ENCODE measurements at regions not wholly inside any gene's neighbourhood (a gene's known extent, or its start where the extent isn't known, plus 50 kb on each side); places are given as distances from the start of the nearest gene placed in this dataset.

- POLR2A ChIA-PET: no interaction called here
- DNase-seq (no peak), ATAC-seq (ENCODE audit: poor library complexity) (no peak)
- no peaks in the 10 kb centered on the region for H3K4me1 ChIP-seq (ENCODE audit: insufficient read depth, low read length)
- Mint-ChIP-seq H3K27ac (no peak overlapping the region), H3K27me3 (no peaks in the 10 kb centered on the region), H3K9me3 (peaks cover 2% of the 10 kb centered on the region), H3K4me1 (ENCODE audit: low read depth) (no peaks in the 10 kb centered on the region), H3K4me3 (no peak overlapping the region), H3K36me3 (ENCODE audit: low read depth) (no peaks in the 10 kb centered on the region)
- no peak overlapping the region for H3K4me3 ChIP-seq (ENCODE audit: low read length)
- CTCF ChIA-PET: no interaction called here
- no peaks in the 10 kb centered on the region for H3K9me3 ChIP-seq (ENCODE audit: control insufficient read depth in 1 of 2, insufficient read depth in 1 of 2, low read length in 2 of 2)
- no peak overlapping the region for H3K27ac ChIP-seq (ENCODE audit: low read depth in 1 of 2, low read length in 2 of 2)
- intact Hi-C loops (cut with DNase I, micrococcal nuclease): no loop called here
- H3K27me3 ChIP-seq (ENCODE audit: control insufficient read depth in 1 of 2, insufficient read depth in 2 of 2, low read length in 2 of 2): no peaks in the 10 kb centered on the region
- TF ChIP-seq, protein P1, sequence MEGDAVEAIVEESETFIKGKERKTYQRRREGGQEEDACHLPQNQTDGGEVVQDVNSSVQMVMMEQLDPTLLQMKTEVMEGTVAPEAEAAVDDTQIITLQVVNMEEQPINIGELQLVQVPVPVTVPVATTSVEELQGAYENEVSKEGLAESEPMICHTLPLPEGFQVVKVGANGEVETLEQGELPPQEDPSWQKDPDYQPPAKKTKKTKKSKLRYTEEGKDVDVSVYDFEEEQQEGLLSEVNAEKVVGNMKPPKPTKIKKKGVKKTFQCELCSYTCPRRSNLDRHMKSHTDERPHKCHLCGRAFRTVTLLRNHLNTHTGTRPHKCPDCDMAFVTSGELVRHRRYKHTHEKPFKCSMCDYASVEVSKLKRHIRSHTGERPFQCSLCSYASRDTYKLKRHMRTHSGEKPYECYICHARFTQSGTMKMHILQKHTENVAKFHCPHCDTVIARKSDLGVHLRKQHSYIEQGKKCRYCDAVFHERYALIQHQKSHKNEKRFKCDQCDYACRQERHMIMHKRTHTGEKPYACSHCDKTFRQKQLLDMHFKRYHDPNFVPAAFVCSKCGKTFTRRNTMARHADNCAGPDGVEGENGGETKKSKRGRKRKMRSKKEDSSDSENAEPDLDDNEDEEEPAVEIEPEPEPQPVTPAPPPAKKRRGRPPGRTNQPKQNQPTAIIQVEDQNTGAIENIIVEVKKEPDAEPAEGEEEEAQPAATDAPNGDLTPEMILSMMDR (IDR thresholded peaks at IDR 0.05): no peak
- no peaks in the 10 kb centered on the region for H3K36me3 ChIP-seq (ENCODE audit: insufficient read depth, low read length)
Observed at GRCh38 chr4:133641191-133641590, 492.1 kb downstream of the PCDH10 start.

DNA sequence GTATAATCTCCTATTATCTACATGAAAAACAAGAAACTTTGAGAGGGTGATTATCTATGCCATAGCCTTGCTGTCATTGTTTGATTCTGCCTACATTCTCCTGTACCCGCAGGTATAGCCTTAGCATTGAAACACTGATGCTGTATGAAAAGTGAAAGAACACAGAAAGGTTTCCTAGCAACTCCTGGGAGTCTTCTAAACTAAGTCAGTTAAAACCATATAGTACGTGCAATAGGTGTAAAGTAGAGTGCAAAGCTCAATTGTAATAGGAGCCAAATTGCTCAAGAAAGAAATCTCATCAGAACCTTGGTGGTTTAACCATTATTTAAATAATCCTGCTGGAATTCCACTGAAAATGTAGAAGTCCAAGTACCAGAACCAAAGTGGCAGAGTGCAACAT is 489.7 kb downstream of the PCDH10 start:
- H3K27me3 ChIP-seq (ENCODE audit: control insufficient read depth in 1 of 2, insufficient read depth in 2 of 2, low read length in 2 of 2): no peaks in the 10 kb centered on the region
- H3K4me1 Mint-ChIP-seq (ENCODE audit: low read depth): no peaks in the 10 kb centered on the region
- TF ChIP-seq, protein P1 (IDR thresholded peaks at IDR 0.05): no peak
- no peak overlapping the region for H3K4me3 Mint-ChIP-seq
- ChIA-PET POLR2A (no interaction called here), CTCF (no interaction called here)
- H3K36me3 ChIP-seq (ENCODE audit: insufficient read depth, low read length): no peaks in the 10 kb centered on the region
- no peak overlapping the region for H3K4me3 ChIP-seq (ENCODE audit: low read length)
- intact Hi-C loops (cut with DNase I, micrococcal nuclease): no loop called here
- H3K9me3 ChIP-seq (ENCODE audit: control insufficient read depth in 1 of 2, insufficient read depth in 1 of 2, low read length in 2 of 2): no peaks in the 10 kb centered on the region
- no peaks in the 10 kb centered on the region for H3K27me3 Mint-ChIP-seq
- no peaks in the 10 kb centered on the region for H3K4me1 ChIP-seq (ENCODE audit: insufficient read depth, low read length)
- no peak overlapping the region for H3K27ac ChIP-seq (ENCODE audit: low read depth in 1 of 2, low read length in 2 of 2)
- no peaks in the 10 kb centered on the region for H3K36me3 Mint-ChIP-seq (ENCODE audit: low read depth)
- ATAC-seq (ENCODE audit: poor library complexity) (no peak), DNase-seq (no peak)
- H3K27ac Mint-ChIP-seq: no peak overlapping the region
- peaks cover 3% of the 10 kb centered on the region for H3K9me3 Mint-ChIP-seq

DNA sequence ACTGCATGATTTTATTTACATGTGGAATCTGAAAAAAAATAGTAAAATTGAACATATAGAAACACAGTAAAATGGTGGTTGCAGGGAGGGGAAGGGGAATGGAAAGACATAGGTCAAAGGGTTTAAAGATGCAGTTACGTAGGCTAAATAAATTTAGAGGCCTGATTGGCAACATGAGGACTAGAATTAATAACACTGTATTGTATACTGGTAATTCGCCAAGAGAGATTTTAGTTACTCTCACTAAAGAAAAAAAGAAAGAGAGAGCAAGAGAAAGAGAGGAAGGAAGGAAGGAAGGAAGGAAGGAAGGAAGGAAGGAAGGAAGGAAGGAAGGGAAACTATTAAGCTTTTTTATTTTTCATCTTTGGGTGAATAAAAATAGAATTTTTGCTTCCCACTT is 488.1 kb downstream of the PCDH10 start:
- TF ChIP-seq, protein P1 (IDR thresholded peaks at IDR 0.05): no peak
- no peak overlapping the region for H3K27ac ChIP-seq (ENCODE audit: low read depth in 1 of 2, low read length in 2 of 2)
- H3K36me3 ChIP-seq (ENCODE audit: insufficient read depth, low read length): no peaks in the 10 kb centered on the region
- no peaks in the 10 kb centered on the region for H3K9me3 ChIP-seq (ENCODE audit: control insufficient read depth in 1 of 2, insufficient read depth in 1 of 2, low read length in 2 of 2)
- intact Hi-C loops (cut with DNase I, micrococcal nuclease): no loop called here
- no peaks in the 10 kb centered on the region for H3K27me3 Mint-ChIP-seq
- H3K36me3 Mint-ChIP-seq (ENCODE audit: low read depth): no peaks in the 10 kb centered on the region
- ChIA-PET POLR2A (no interaction called here), CTCF (no interaction called here)
- ATAC-seq (ENCODE audit: poor library complexity) (no peak), DNase-seq (no peak)
- H3K27ac Mint-ChIP-seq: no peak overlapping the region
- no peaks in the 10 kb centered on the region for H3K27me3 ChIP-seq (ENCODE audit: control insufficient read depth in 1 of 2, insufficient read depth in 2 of 2, low read length in 2 of 2)
- no peak overlapping the region for H3K4me3 ChIP-seq (ENCODE audit: low read length)
- H3K4me1 ChIP-seq (ENCODE audit: insufficient read depth, low read length): no peaks in the 10 kb centered on the region
- peaks cover 3% of the 10 kb centered on the region for H3K9me3 Mint-ChIP-seq
- H3K4me3 Mint-ChIP-seq: no peak overlapping the region
- no peaks in the 10 kb centered on the region for H3K4me1 Mint-ChIP-seq (ENCODE audit: low read depth)
